COLO668 (cell line): ENCODE measurements at regions not wholly inside any gene's neighbourhood (a gene's known extent, or its start where the extent isn't known, plus 50 kb on each side); places are given as distances from the start of the nearest gene placed in this dataset.

Experiments used
- DNase-seq: peaks from one replicate; lab custom pipeline; 2025; ENCODE audit not compliant: unreplicated experiment; lab: John Stamatoyannopoulos, UW

GRCh38 chr4:15130441-15130840 is 128.2 kb downstream of the CPEB2 start:
- DNase-seq, result no peak

- DNase-seq, result no peak
Observed at GRCh38 chr4:15131551-15131950, 129.3 kb downstream of the CPEB2 start.

GRCh38 chr4:15132739-15133138 is 130.5 kb downstream of the CPEB2 start:
- no peak for DNase-seq

GRCh38 chr4:15139599-15139998 is 137.3 kb downstream of the CPEB2 start:
- DNase-seq, result no peak

- DNase-seq, result no peak
Observed at GRCh38 chr4:15142201-15142600, 139.9 kb downstream of the CPEB2 start.

GRCh38 chr4:15143551-15143950 is 141.3 kb downstream of the CPEB2 start:
- DNase-seq, result no peak

- DNase-seq, result peak; percentile 14
Observed at GRCh38 chr4:15144249-15144966, 142.1 kb downstream of the CPEB2 start.

GRCh38 chr4:15144967-15145295 is 142.7 kb downstream of the CPEB2 start:
- DNase-seq, result no peak

GRCh38 chr4:15145709-15146108 is 143.4 kb downstream of the CPEB2 start:
- peak; percentile 63 for DNase-seq

GRCh38 chr4:15147714-15148113 is 145.4 kb downstream of the CPEB2 start:
- no peak for DNase-seq

- no peak for DNase-seq
Observed at GRCh38 chr4:15148199-15148598, 145.9 kb downstream of the CPEB2 start.

GRCh38 chr4:15148691-15149090 is 146.4 kb downstream of the CPEB2 start:
- DNase-seq, result no peak

GRCh38 chr4:15149234-15149838 is 147.1 kb downstream of the CPEB2 start:
- no peak for DNase-seq

GRCh38 chr4:15149839-15150592 is 147.7 kb downstream of the CPEB2 start:
- peak; percentile 90 for DNase-seq

- no peak for DNase-seq
Observed at GRCh38 chr4:15150631-15151030, 148.3 kb downstream of the CPEB2 start.

- DNase-seq, result no peak
Observed at GRCh38 chr4:15151033-15151432, 148.8 kb downstream of the CPEB2 start.

GRCh38 chr4:15153662-15154061 is 151.4 kb downstream of the CPEB2 start:
- no peak for DNase-seq

GRCh38 chr4:15158406-15159091 is 156.3 kb downstream of the CPEB2 start:
- no peak for DNase-seq

GRCh38 chr4:15159477-15160019 is 157.3 kb downstream of the CPEB2 start:
- DNase-seq, result no peak

GRCh38 chr4:15161439-15161838 is 159.2 kb downstream of the CPEB2 start:
- no peak for DNase-seq

GRCh38 chr4:15162046-15162445 is 159.8 kb downstream of the CPEB2 start:
- DNase-seq, result no peak
